HG02938 (cell line): ENCODE measurements at regions not wholly inside any gene's neighbourhood (a gene's known extent, or its start where the extent isn't known, plus 50 kb on each side); places are given as distances from the start of the nearest gene placed in this dataset.

Source experiments
- ATAC-seq: cut with Tn5 transposase; IDR thresholded peaks from one replicate; pipeline ENCODE4 v1.9.1; 2021; ENCODE audit warnings: mild to moderate bottlenecking, moderate library complexity; ENCODE audit not compliant: unreplicated experiment

DNA sequence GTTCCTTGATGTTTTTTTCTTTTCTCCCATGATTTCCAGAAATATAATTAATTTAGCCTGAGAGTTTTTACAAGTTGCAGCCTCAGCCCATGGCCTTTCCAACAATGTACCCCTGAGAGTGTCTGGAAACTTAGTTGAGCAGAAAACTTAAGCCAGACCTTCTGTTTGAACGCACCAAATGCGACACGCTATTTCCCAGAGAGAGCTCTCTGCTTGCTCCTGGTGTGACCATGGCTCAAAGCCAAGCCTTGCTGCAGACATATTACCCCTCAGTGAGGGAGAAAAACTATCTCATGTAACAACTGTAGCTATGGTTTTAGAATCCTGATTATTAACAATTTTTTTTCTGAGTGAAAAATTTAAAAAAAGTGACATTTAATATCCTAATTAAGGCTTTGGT lies 1204.5 kb upstream of the SLC10A2 start:
- no peak for ATAC-seq

DNA sequence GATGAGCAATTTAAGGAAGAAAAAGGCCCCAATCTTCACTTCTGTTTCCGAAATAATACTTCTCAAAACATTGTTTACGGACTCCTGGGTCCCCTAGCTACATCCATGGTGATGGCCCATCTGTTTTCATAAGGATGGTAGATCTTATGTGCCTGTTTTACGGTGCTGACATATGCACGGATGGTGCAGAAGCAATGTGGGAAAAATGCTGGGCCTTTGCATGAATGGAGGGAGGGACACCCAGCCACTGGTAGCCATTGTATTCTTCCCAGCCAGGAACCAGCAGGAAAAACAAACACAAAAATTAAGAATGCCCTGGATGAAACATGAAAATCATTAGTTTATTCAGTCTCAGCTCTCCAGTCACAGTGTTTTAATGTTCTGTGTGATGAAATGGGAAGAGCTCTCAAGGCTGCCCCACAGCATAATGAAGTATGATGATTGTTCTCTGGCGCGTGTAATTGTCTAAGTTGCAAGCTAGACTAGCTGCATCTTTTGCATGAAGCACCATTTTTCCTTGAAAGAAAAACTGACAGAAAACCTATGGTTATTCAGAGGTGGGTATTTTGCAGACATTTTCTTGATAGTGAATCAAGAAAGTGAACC lies 1201.1 kb upstream of the SLC10A2 start:
- no peak for ATAC-seq

DNA sequence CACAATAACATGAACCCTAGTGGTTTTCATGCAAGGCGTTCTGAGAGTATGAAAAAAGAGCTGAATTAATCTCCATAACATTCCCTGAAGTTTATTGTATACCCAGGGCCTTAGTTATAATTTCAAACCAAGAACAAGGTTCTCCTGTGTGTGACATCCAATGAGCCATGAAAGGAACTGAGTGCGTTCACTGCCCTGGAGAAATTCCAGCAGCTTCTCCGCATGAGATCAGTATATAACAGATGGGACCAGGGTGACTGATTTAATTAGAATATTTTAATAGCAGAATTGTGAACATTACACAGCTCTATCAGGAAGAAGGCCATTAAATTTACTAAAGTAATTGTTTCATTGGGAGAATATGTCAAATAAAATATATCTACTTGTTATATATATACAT lies 1190.5 kb upstream of the SLC10A2 start:
- no peak for ATAC-seq

DNA sequence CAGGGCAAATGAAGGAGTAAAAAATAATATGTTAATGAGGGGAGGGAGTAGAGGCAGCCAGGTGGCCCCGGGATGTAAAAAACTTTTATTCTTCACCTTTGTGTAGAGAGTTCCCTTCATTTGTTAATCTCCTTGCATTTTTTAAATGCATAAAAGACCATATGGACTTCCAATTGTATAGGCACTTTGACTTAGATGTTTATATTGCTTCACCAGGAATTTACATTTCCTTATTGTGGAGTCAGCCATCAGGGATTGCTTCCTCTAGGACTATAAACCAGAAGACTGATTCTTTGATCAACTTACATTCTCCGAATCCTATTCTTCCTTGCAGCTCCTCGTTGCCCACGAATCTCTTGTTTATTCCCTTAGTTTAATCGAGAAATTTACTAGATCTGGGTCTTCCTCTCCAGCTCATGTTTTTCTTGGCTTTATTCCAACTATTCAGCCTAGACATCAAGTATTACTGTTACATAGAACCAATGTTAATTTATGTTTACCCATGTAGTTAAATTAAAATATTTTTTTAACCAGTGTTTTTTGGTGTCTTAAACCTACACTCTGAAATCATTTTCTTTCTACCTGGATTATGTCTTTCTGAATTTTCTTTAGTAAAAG lies 1187.0 kb upstream of the SLC10A2 start:
- ATAC-seq: no peak

DNA sequence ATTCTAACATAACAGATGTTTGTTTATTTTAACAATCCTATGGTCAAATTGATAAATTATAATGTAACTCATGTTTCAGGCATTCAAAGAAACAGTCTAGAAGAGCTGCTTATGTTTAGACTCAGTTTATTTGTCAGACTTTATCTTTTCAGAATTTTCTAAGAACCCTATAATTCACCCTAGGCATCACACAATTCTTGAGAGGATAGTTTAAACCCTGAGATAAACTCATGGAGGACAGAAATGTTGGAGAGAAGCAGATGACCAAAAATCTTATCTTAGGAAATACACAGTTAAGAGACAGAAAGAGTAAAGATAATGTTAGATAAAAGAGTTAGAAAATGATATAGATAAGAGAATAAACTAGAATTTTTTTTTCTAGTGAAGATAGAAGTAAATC lies 1185.7 kb upstream of the SLC10A2 start:
- no peak for ATAC-seq

DNA sequence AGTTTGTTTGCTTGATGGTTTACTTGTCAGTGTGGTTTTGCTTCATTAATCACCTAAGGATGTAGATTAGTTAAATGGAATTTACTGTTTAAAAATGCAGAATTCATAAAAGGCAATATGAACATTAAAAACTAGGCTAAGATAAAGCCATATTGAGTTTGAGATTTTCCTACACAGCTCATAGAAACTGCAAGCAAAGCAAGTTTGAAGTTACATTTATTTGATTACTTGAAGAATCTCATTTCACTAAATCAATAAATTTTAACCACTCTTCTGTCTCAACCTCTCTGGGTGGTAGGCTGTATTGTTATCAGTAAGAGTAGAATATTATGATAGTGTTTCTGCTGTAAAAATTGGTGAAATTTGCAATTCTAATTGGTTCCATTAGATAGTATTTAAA lies 1180.7 kb upstream of the SLC10A2 start:
- no peak for ATAC-seq

DNA sequence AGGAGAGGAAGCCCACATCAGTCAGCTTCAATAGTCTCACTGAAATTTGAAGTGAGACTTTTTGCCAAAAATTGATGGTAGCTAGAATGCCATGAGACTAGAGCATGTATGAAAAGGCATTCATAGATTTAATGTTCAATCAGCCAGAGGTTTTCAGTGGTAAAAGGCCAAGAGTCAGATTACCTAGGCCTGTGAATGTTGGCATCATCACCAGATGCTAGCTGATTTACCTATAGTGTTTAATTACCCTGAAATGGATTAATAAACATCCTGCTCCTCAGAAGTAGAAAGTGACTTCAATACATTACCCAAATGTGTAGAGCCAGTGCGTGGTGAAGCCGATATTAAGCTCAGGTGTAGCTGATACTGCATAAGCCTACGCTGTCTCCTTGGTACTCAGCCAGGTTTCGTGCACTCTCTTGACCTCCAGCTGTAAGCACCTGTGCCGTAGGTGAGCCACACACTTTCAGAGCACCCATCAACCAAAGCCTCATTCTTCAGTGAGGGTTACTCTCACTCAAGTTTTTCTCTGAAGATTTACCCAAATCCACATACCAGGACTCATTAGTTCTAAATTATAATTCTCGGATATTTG lies 1140.3 kb upstream of the SLC10A2 start:
- ATAC-seq: no peak

DNA sequence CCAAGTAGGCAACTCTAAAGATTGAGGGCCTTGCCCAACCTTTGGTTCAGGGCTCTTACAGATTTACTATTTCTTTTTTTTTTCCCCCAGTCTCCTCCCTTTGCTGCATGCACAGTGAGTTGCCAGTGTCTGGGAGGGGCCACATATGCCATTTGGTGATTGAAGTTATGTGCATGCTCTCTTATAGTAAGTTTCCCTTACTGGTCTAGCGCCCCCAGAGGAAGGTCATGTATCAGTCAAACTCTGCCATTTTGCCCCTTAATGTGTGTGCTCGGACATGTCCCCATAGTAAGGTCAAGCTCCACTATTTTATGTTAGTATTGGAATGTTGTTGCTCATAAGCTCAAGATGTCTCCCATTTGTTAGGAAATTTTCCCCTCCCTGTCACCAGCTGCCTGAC lies 1138.0 kb upstream of the SLC10A2 start:
- no peak for ATAC-seq

DNA sequence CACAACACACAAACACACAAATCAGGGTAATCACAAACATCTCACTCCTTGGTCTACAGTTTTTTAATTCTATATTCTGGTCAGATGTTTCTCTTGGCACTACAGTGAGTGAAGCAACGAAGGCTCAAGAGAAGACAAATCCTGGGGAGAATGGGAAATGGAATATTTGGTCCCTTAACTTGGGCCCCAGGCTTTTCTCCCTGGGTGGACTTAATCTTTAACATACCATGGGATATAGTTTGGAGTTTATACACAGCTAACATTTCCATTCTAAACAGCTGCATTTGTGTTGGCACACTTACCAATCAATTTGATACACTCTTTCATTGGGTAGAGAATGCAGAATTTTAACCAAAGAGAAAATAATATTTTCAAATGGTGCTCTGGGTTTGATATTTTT lies 1132.6 kb upstream of the SLC10A2 start:
- no peak for ATAC-seq

DNA sequence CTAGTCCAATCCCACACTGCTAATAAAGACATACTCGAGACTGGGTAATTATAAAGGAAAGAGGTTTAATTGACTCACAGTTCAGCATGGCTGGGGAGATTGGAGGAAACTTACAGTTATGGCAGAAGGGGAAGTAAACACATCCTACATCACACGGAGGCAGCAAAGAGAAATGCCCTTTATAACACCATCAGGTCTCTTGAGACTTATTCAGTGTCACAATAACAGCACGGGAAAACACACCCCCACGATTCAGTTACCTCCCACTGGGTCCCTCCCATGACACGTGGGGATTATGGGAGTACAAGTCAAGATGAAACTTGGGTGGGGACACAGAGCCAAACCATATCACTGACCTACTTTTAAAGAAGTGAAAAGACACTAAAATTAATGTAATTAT lies 1130.4 kb upstream of the SLC10A2 start:
- no peak for ATAC-seq

DNA sequence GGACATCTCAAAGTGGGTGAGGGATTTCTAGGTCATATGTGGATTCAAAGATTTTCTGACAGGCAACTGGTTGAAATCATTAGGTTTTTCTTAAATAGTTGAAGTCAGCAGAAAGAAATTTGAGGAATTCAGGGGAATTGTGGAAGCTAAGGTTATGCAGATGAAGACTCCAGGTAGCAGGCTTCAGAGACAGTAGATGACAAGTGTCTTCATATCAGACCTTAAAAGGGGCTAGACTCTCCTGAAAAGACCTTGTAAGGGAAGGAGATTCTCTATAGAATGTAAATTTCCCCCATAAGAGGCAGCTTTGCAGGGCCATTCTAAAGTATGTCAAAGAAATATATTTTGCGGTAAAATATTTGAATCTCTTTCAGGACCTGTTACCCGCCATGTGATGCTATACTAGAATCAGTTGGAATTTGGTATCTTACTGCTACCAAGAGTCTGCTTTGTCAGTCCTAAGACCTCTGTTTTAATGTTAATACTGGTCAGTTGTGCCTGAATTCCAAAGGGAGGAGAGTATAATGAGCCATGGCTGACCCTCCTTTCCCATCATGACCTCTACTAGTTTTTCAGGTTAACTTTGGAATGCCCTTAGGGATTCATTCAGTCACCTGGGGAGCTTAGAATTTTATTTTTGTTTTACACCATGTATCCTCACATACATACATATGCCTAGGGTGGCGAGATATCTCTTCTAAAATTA lies 1115.5 kb upstream of the SLC10A2 start:
- ATAC-seq: no peak

DNA sequence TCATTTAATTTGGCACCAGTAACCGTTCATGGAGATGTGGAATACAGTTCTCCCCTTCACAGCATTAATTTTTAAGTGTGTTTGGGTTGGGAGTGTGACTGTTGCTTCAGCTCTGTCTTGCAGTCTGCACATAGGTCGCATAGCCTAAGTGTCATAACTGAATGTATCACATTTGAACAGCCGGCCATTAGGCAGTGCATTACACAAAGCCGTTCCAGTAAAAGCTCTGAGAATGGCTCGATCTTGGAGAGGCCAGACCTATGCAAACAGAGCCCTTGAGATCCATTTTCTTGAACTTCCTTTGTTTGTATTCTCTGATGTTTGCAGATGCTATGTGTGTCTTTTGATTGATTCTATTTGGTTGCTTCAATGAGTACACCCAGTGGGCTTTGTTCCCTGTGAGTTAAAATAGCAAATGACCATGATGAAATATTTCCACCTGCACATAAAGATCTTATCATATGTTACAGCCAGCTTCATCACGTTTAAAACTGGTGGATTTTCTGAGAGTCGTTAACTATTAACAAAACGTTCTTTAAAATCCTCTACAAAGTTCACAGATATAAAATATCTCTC lies 1104.9 kb upstream of the SLC10A2 start:
- no peak for ATAC-seq

DNA sequence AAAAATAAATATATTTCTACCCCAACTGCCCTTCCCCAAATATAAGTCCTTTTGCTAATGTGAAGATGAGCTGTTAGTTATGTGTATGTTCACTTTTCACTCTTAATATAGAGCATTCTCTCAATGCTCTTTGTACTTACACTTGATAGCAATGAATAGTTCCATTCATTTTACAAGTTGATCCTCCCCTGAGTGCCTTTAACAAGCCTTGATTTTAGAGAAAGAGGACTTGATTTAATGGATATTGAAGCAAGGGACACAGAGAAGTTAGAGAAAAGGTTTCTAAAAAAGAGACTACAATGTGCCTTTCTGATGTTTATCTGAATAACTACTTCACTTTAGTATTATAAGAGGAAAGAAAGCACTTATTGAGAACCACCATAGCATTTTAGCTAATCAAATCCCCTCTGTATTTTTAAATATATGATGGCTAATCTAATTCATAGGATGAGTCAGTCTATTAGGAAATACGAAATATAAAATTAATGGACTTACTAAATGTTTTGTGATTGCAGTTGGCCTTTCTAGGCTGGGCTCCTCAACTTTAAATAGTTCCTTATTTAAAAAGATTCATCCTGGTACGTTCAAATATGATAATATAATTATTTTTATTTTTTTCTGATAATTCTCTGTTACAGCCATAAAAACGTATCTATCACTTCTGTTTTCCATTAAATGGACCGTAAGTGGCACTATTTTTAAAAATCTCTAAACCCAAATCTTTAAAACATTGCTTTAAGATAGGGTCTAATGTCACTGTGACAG lies 1097.8 kb upstream of the SLC10A2 start:
- no peak for ATAC-seq

DNA sequence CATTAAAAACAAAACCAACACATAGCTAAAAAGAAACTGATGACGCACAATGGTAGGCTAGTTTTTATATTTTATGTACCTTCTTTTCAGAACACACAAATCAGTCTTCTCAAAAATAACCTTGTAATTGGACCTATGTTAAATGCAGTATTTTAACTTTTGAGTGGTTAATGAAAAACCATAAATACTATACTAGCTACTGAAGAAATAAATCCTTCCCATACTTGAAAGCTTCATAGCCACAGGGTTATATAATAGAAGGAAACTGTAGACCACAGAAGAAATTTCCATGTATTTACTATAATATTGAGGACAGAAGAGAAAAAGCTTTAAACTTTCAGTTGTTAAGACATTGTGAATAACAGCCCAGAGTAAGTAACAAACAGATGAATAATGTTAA lies 1094.3 kb upstream of the SLC10A2 start:
- no peak for ATAC-seq

DNA sequence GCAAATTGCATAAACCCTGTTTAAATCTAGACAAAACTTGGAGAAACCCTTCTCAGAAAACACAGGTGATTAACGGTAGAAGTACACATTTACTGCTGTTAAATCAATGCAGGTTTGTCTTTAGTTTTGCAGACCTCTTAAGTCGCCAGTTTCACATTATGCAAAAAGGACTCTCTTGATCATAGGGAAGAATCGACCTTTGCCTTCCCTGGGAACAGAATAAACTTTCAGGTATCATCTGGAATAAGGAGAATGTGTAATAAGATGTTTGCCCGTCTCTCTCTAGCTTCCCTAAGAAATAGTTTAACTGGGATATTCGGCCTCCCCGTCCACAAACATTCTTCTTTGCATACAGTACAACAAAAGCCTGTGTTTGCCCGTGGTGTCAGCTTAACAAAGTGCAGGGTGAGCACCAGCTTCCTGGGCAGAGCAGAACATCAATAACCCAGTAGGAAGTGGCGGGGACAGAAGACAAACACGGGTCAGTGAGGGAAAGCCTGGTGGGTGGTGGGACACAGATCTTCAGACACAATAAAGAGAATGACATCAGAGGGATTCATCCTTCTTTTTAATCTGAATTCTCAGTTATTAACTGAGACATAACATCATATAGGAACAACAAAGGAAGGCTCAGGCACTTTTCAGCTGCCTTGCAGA lies 1077.7 kb upstream of the SLC10A2 start:
- no peak for ATAC-seq

DNA sequence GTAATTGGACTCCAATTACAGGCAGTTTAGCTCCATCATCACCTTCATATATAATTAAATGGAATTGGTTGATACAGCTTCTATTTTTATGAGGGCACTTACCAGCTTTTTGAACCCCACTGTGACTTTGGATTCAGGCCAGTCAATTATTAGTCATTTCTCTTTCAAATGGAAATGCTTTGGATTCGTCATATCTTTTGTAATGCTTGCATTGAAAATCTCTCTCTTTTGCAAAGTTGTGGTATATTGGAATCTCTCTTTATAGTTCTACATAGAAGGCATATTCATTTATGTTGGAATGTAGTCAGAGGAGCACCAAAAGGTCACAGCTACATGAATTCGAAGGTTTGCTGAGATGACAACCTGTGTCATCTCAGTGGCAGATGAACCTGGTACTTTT lies 1074.3 kb upstream of the SLC10A2 start:
- no peak for ATAC-seq

DNA sequence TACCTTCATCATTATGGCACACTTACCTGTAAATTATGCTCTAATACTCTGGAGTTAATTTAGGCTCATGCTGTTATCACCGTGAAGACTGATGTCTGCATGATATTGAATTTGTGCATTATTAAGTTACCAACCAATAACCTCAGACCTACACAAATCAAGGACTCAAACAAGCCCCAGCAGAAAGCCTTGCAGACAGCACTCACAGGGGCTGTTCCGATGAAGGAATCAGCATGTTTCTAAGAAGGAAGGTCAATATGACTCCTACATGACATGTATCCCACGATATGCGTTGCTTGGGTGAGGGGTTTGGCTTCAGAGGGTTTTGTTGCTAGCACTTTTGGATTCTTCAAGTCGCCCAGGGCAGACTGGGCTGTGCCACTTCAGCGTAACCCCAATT lies 1071.2 kb upstream of the SLC10A2 start:
- ATAC-seq: no peak

DNA sequence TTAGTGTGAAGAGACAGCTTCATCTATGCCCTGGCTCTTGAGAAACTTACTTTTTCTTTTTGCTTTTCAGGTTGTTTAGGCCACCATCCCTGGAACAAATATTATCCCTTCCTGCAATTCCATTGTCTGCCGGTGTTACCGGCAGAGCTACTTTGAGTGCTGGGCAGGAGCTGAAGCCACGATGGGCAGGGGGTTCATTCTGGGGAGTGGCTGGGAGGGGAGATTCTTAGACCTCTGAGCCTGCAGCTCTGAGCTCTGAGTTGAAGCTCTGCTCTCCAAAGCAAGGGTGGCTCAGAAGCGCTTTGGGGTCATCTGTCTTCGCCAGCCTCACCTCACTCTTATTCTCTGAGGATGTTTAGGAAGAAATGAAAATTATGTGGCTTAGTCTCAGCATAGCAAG lies 1066.6 kb upstream of the SLC10A2 start:
- ATAC-seq: no peak

DNA sequence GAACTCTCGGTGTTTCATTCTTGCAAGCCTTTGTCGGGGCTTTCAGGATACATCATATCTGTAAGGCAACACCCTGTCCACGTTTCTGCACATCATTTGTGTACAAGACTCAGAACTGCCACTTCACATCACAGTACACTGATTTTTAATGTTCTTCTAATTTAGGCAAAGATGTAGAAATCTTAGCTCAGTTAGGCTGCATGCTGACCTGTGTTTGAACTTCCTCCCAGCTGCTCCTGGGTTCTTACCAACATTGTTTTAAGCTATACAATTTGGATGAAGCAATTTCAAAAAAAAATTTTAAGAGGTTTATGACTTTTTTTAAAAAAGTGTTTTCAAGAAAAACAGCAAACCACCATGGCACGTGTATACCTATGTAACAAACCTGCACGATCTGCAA lies 1047.9 kb upstream of the SLC10A2 start:
- no peak for ATAC-seq

DNA sequence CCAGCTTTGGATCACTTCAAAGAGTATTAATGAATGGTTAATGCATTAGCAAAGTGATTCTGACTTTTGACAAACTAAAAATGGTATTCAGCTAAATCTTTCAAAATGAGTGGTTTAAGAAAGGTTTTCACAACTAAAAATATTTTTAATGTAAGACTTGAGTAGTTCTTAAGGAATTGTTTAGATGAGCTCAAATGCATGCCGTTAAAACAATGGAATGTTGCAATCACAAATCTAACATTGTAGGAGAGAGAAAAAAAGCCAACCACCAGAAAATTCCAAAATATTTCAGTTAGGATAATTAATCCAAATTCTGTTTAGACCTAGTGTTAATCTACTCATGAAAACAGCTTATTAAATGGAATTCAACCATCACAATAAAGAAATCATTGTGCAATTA lies 1044.8 kb upstream of the SLC10A2 start:
- no peak for ATAC-seq
